GM12878 (cell line): ENCODE measurements at regions not wholly inside any gene's neighbourhood (a gene's known extent, or its start where the extent isn't known, plus 50 kb on each side); places are given as distances from the start of the nearest gene placed in this dataset.

Experiments
- ATAC-seq: fragments of 200-7000 bp; cut with Tn5 transposase; 3 replicates; pipeline ENCODE4 v1.9.1; 2020; ENCODE audit warnings: mild to moderate bottlenecking, moderate library complexity
- BruUV-seq: library from RNA; stranded (reverse); fragments of 400-500 nt; replicated peaks from 2 replicates; lab custom pipeline; 2021; lab: Mats Ljungman, UMichigan
- CTCF ChIA-PET: fragments of 300-600 bp; sonication (Branson Sonifier 250); formaldehyde crosslinking; extraction: SDS; loops from one replicate; lab custom pipeline; 2021; ENCODE audit warnings: inconsistent platforms; lab: Yijun Ruan, JAX
- POLR2A ChIA-PET: fragments of 350-600 bp; formaldehyde crosslinking; extraction: SDS; loops from one replicate; lab custom pipeline; 2021; ENCODE audit warnings: inconsistent platforms; lab: Charles Lee
- RAD21 ChIA-PET: fragments of 300-600 bp; sonication (Branson Sonifier 250); formaldehyde crosslinking; loops from one replicate; lab custom pipeline; 2023; ENCODE audit warnings: antibody characterized with exemption; ENCODE audit not compliant: unreplicated experiment; lab: Charles Lee
- SMC1A ChIA-PET: fragments of 300-600 bp; sonication (Branson Sonifier 250); formaldehyde crosslinking; loops from one replicate; lab custom pipeline; 2023; ENCODE audit not compliant: unreplicated experiment, uncharacterized antibody; lab: Charles Lee
- DNase-seq: peaks from one replicate; pipeline ENCODE4 v3.0.0-alpha.2; 2011; ENCODE audit warnings: low read depth, low spot score
- FAIRE-seq: peaks from 3 replicates; lab custom pipeline; 2011; peaks lifted over from hg19 to GRCh38; lab: Jason Lieb, UNC
- H2AFZ ChIP-seq: 2 replicates; pipeline ENCODE4 v1.6.0; 2011; ENCODE audit warnings: low read depth, low read length, control low read depth; ENCODE audit not compliant: control insufficient read depth
- H3K27ac ChIP-seq: 2 replicates; pipeline ENCODE4 v1.5.1; 2011; ENCODE audit warnings: control low read depth; ENCODE audit not compliant: control insufficient read depth, insufficient read depth
- H3K27me3 ChIP-seq, 2 experiments: replicated peaks in 1 of 2; 2 replicates each; pipeline versions ENCODE4 v1.6.0 to v1.6.1; 2011; ENCODE audit warnings: low read length in 1 of 2; ENCODE audit not compliant: control insufficient read depth in 2 of 2, insufficient read depth in 2 of 2
- H3K36me3 ChIP-seq, 2 experiments: 2 replicates each; pipeline ENCODE4 v1.5.1; 2011; ENCODE audit warnings: low read length in 1 of 2; ENCODE audit not compliant: control insufficient read depth in 2 of 2, insufficient read depth in 2 of 2
- H3K4me1 ChIP-seq: 2 replicates; pipeline ENCODE4 v1.6.1; 2011; ENCODE audit warnings: mild to moderate bottlenecking, low read length, moderate library complexity, mixed read lengths; ENCODE audit not compliant: control insufficient read depth, insufficient read depth
- H3K4me2 ChIP-seq: 2 replicates; pipeline ENCODE4 v1.6.0; 2011; ENCODE audit warnings: control low read depth; ENCODE audit not compliant: control insufficient read depth, insufficient read depth
- H3K4me3 ChIP-seq: fragments of 200-600 bp; sonication (generic); 2 replicates; pipeline ENCODE4 v1.5.1; 2016
- H3K79me2 ChIP-seq: 2 replicates; pipeline ENCODE4 v1.6.0; 2011; ENCODE audit warnings: low read length; ENCODE audit not compliant: control insufficient read depth, insufficient read depth
- H3K9ac ChIP-seq: 2 replicates; pipeline ENCODE4 v1.8.0; 2011; ENCODE audit warnings: low read length, control low read depth, mixed read lengths; ENCODE audit not compliant: control insufficient read depth, insufficient read depth
- H3K9me3 ChIP-seq: replicated peaks from 3 replicates; pipeline ENCODE4 v1.5.1; 2011; ENCODE audit warnings: mild to moderate bottlenecking, low read length; ENCODE audit not compliant: control insufficient read depth, insufficient read depth
- H4K20me1 ChIP-seq: 2 replicates; pipeline ENCODE4 v1.6.0; 2011; ENCODE audit not compliant: control insufficient read depth, insufficient read depth
- ATF2 ChIP-seq: IDR thresholded peaks from 2 replicates; pipeline ENCODE4 v1.6.1; 2012; ENCODE audit warnings: low read length, inconsistent platforms
- BCL11A ChIP-seq: IDR thresholded peaks from 2 replicates; pipeline ENCODE4 v1.6.1; 2011; ENCODE audit warnings: low read depth, low read length
- CEBPB ChIP-seq, 2 experiments: fragments of 150-350 bp in 1 of 2; IDR thresholded peaks; 2 replicates each; pipeline ENCODE4 v1.6.1; 2012 to 2014; ENCODE audit warnings: low read depth in 2 of 2, low read length in 2 of 2, borderline replicate concordance in 1 of 2, inconsistent platforms in 1 of 2
- HDAC6 ChIP-seq: fragments of 200-600 bp; sonication (generic); IDR thresholded peaks from one replicate; pipeline ENCODE4 v1.8.0; 2017; ENCODE audit warnings: antibody characterized with exemption; ENCODE audit not compliant: unreplicated experiment
- HDGF ChIP-seq: fragments of 450-650 bp; IDR thresholded peaks from 2 replicates; pipeline ENCODE4 v1.6.1; 2016; ENCODE audit warnings: antibody characterized with exemption
- NR2F1 ChIP-seq: fragments of 450-650 bp; conservative IDR thresholded peaks from 2 replicates; pipeline ENCODE4 v1.6.1; 2017; ENCODE audit warnings: mild to moderate bottlenecking
- RUNX3 ChIP-seq: IDR thresholded peaks from 2 replicates; pipeline ENCODE4 v1.6.1; 2012; ENCODE audit warnings: low read length, inconsistent platforms
- SMAD5 ChIP-seq: IDR thresholded peaks from 2 replicates; pipeline ENCODE4 v1.6.1; 2016; ENCODE audit warnings: antibody characterized with exemption, low read depth
- SMC3 ChIP-seq: IDR thresholded peaks from 2 replicates; pipeline ENCODE4 v1.6.1; 2011; ENCODE audit warnings: low read length, improper control_type of control experiment, borderline replicate concordance
- WGBS: methylation state at CpG from one replicate; pipeline ENCODE4 v1.1.6; 2016; ENCODE audit warnings: low lambda C conversion rate; ENCODE audit not compliant: insufficient replicate concordance, insufficient coverage; ENCODE audit errors: missing lambda C conversion rate; 5-methylcytosine and 5-hydroxymethylcytosine counted together
- in situ Hi-C: fragments of 300-500 bp; cut with MboI; formaldehyde crosslinking; loops from 9 replicates; pipeline ENCODE4 v1.14.3; 2018; ENCODE audit warnings: mixed read lengths
- intact Hi-C: fragments of 100-400 bp; cut with micrococcal nuclease; formaldehyde crosslinking; loops from one replicate; pipeline ENCODE4 v1.14.2; 2022; ENCODE audit not compliant: unreplicated experiment
- TF ChIP-seq, protein P1 (sequence below): fragments of 450-650 bp; IDR thresholded peaks from 2 replicates; pipeline ENCODE4 v1.6.1; 2018; ENCODE audit warnings: mild to moderate bottlenecking, low read depth, moderate library complexity; ENCODE audit not compliant: partially characterized antibody
- TF ChIP-seq, protein P2 (sequence below): fragments of 450-650 bp; IDR thresholded peaks from 2 replicates; pipeline ENCODE4 v1.6.1; 2017; ENCODE audit warnings: low read depth, mild to moderate bottlenecking, moderate library complexity
- TF ChIP-seq, protein P3 (sequence below): IDR thresholded peaks from 2 replicates; pipeline ENCODE4 v1.6.1; 2011; ENCODE audit warnings: mild to moderate bottlenecking, low read depth, low read length, moderate library complexity; ENCODE audit not compliant: insufficient replicate concordance

DNA sequence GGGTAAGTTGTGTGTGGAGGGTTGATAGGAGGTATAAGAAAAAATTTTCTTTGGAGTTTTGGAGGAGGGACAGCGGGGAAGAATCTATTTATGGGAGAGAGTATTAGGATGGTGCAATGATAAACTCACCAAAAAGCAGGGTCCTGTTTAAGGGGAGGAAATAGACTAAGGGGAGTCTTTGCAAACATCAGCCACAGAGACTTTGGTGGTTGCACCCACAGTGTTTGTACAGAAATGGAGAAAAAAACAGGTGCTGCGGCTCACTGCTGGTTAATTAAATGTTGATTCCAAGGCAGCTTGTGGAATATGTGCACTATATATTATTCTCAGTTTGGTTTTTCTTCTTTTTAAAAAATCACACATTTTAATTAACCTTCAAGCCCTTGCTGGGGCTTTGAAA, 182.1 kb downstream of the NECTIN3 start:
- ChIA-PET CTCF (no interaction called here), SMC1A (no interaction called here), POLR2A (no interaction called here), RAD21 (no interaction called here)
- H3K4me2 ChIP-seq = no peak overlapping the region
- WGBS = 19% methylated on average over 2 of the region's 2 CpGs
- intact Hi-C loops (no loop called here), in situ Hi-C loops (no loop called here)
- H3K27me3 ChIP-seq = no peaks in the 10 kb centered on the region
- no peaks in the 10 kb centered on the region for H3K4me1 ChIP-seq
- no peak overlapping the region for H2AFZ ChIP-seq
- no peak overlapping the region for H3K27ac ChIP-seq
- H4K20me1 ChIP-seq = no peaks in the 10 kb centered on the region
- DNase-seq (no peak), FAIRE-seq (no peak), ATAC-seq (no peak)
- TF ChIP-seq, protein P1, sequence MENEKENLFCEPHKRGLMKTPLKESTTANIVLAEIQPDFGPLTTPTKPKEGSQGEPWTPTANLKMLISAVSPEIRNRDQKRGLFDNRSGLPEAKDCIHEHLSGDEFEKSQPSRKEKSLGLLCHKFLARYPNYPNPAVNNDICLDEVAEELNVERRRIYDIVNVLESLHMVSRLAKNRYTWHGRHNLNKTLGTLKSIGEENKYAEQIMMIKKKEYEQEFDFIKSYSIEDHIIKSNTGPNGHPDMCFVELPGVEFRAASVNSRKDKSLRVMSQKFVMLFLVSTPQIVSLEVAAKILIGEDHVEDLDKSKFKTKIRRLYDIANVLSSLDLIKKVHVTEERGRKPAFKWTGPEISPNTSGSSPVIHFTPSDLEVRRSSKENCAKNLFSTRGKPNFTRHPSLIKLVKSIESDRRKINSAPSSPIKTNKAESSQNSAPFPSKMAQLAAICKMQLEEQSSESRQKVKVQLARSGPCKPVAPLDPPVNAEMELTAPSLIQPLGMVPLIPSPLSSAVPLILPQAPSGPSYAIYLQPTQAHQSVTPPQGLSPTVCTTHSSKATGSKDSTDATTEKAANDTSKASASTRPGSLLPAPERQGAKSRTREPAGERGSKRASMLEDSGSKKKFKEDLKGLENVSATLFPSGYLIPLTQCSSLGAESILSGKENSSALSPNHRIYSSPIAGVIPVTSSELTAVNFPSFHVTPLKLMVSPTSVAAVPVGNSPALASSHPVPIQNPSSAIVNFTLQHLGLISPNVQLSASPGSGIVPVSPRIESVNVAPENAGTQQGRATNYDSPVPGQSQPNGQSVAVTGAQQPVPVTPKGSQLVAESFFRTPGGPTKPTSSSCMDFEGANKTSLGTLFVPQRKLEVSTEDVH = no peak
- TF ChIP-seq CEBPB (IDR thresholded peaks at IDR 0.05; ENCODE audit: borderline replicate concordance in 1 of 2, low read depth in 2 of 2, low read length in 2 of 2) = no peak
- no peaks in the 10 kb centered on the region for H3K36me3 ChIP-seq
- H3K9me3 ChIP-seq = no peaks in the 10 kb centered on the region
- H3K9ac ChIP-seq = no peak overlapping the region
- no peaks in the 10 kb centered on the region for H3K79me2 ChIP-seq
- H3K4me3 ChIP-seq = no peak overlapping the region
- BruUV-seq = no TSS peak

- Histone ChIP-seq H3K27ac (no peak overlapping the region), H3K4me3 (no peak overlapping the region), H3K27me3 (no peaks in the 10 kb centered on the region), H3K4me2 (no peak overlapping the region), H2AFZ (no peak overlapping the region), H3K4me1 (no peaks in the 10 kb centered on the region), H3K79me2 (no peaks in the 10 kb centered on the region), H3K9me3 (no peaks in the 10 kb centered on the region), H3K36me3 (no peaks in the 10 kb centered on the region), H3K9ac (no peak overlapping the region), H4K20me1 (no peaks in the 10 kb centered on the region)
- ChIA-PET POLR2A (no interaction called here), RAD21 (no interaction called here), SMC1A (no interaction called here), CTCF (no interaction called here)
- in situ Hi-C loops = no loop called here
- DNase-seq (no peak), FAIRE-seq (no peak), ATAC-seq (no peak)
- no TSS peak for BruUV-seq
- intact Hi-C loops = no loop called here
- TF ChIP-seq, protein P2, sequence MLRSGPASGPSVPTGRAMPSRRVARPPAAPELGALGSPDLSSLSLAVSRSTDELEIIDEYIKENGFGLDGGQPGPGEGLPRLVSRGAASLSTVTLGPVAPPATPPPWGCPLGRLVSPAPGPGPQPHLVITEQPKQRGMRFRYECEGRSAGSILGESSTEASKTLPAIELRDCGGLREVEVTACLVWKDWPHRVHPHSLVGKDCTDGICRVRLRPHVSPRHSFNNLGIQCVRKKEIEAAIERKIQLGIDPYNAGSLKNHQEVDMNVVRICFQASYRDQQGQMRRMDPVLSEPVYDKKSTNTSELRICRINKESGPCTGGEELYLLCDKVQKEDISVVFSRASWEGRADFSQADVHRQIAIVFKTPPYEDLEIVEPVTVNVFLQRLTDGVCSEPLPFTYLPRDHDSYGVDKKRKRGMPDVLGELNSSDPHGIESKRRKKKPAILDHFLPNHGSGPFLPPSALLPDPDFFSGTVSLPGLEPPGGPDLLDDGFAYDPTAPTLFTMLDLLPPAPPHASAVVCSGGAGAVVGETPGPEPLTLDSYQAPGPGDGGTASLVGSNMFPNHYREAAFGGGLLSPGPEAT = 0 out of 2 replicates have a peak, but pooled peaks have one; percentile 35
- TF ChIP-seq SMC3 = no peak
- no peak for TF ChIP-seq HDGF
- TF ChIP-seq HDAC6 = no peak
- TF ChIP-seq SMAD5 = no peak
- 0 out of 2 replicates have a peak, but pooled peaks have one; percentile 36 for TF ChIP-seq ATF2
- TF ChIP-seq BCL11A = no peak
- TF ChIP-seq, protein P3, sequence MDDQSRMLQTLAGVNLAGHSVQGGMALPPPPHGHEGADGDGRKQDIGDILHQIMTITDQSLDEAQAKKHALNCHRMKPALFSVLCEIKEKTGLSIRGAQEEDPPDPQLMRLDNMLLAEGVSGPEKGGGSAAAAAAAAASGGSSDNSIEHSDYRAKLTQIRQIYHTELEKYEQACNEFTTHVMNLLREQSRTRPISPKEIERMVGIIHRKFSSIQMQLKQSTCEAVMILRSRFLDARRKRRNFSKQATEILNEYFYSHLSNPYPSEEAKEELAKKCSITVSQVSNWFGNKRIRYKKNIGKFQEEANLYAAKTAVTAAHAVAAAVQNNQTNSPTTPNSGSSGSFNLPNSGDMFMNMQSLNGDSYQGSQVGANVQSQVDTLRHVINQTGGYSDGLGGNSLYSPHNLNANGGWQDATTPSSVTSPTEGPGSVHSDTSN = no peak
- TF ChIP-seq NR2F1 = no peak
- TF ChIP-seq RUNX3 = peak; percentile 17; the same call in 1 of the 2 replicates
Observed at GRCh38 chr3:111260878-111261277, 189.3 kb downstream of the NECTIN3 start.
